Activated CD4-positive, alpha-beta T cell treated with anti-CD3 and anti-CD28 coated beads, Interleukin-2, amount 10 ng/mL, durations not matched to agents 24 days and 14 days (primary cell): ENCODE measurements at regions not wholly inside any gene's neighbourhood (a gene's known extent, or its start where the extent isn't known, plus 50 kb on each side); places are given as distances from the start of the nearest gene placed in this dataset.
"Not testable (repeated sequence)": the region's sequence is repeated elsewhere in the genome, so short reads cannot be mapped to it uniquely, and the experiment has no call there.

ENCODE experiments used
- DNase-seq: peaks from one replicate; pipeline ENCODE4 v3.0.0; 2022
- H3K27ac Mint-ChIP-seq: one replicate; pipeline ENCODE4 v1.8.0; 2022; ENCODE audit warnings: mild to moderate bottlenecking, mixed read lengths
- H3K27me3 Mint-ChIP-seq: one replicate; pipeline ENCODE4 v1.8.0; 2022; ENCODE audit warnings: mixed read lengths
- H3K36me3 Mint-ChIP-seq: one replicate; pipeline ENCODE4 v1.8.0; 2022; ENCODE audit warnings: low read depth, mild to moderate bottlenecking, mixed read lengths
- H3K4me1 Mint-ChIP-seq: one replicate; pipeline ENCODE4 v1.8.0; 2021; ENCODE audit warnings: mixed read lengths
- H3K4me3 Mint-ChIP-seq: one replicate; pipeline ENCODE4 v1.8.0; 2022; ENCODE audit warnings: mild to moderate bottlenecking, moderate library complexity, mixed read lengths
- H3K9me3 Mint-ChIP-seq: one replicate; pipeline ENCODE4 v1.8.0; 2021; ENCODE audit warnings: mixed read lengths
- intact Hi-C: fragments of 100-400 bp; cut with micrococcal nuclease; formaldehyde crosslinking; loops from one replicate; pipeline ENCODE4 v1.15.1; 2023

DNA sequence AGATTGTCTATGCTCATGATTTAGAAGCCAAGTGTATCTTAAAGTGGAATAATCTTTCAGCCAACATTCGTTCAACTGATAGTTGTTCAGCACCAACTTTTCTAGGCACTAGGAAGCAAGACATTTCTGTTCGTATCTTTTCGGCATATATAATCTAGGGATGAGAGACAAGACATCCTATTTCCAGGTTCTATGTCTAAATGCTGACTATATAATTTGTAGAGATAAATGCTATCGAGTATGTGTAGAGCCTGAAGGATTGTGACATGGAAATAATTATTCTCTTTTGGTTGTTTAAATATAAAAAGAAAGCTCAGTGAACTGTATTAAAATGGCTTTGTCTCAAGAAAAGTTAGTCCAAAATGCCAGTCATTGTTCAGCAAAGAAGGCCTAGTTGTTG lies 371.6 kb downstream of the DOK5 start:
- no peaks in the 10 kb centered on the region for H3K36me3 Mint-ChIP-seq
- no peaks in the 10 kb centered on the region for H3K9me3 Mint-ChIP-seq
- no peak overlapping the region for H3K4me3 Mint-ChIP-seq
- intact Hi-C loops, result no loop called here
- no peak overlapping the region for H3K27ac Mint-ChIP-seq
- no peaks in the 10 kb centered on the region for H3K4me1 Mint-ChIP-seq
- DNase-seq, result no peak
- H3K27me3 Mint-ChIP-seq, result no peaks in the 10 kb centered on the region

DNA sequence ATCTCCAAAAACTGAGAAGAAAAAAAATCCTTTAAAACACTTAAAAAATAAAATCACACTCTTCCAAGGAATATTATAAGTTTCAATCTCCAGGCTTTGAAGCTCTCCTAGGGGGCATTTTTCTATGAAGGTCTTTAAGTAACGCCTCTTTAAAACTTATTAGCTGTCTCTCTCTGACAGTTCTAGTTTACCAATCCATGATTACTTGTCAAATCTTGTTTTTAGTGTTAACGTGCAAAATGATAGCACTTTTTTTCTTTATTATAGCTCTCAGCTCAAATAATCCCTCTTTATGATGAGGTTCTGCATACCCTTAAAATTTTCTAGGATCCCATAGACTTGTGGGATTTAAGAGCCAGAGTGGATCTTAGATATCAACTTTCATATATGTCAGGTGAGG lies 369.0 kb downstream of the DOK5 start:
- H3K9me3 Mint-ChIP-seq, result no peaks in the 10 kb centered on the region
- no peaks in the 10 kb centered on the region for H3K36me3 Mint-ChIP-seq
- intact Hi-C loops, result no loop called here
- H3K4me1 Mint-ChIP-seq, result no peaks in the 10 kb centered on the region
- no peaks in the 10 kb centered on the region for H3K27me3 Mint-ChIP-seq
- H3K4me3 Mint-ChIP-seq, result no peak overlapping the region
- DNase-seq, result no peak
- no peak overlapping the region for H3K27ac Mint-ChIP-seq

DNA sequence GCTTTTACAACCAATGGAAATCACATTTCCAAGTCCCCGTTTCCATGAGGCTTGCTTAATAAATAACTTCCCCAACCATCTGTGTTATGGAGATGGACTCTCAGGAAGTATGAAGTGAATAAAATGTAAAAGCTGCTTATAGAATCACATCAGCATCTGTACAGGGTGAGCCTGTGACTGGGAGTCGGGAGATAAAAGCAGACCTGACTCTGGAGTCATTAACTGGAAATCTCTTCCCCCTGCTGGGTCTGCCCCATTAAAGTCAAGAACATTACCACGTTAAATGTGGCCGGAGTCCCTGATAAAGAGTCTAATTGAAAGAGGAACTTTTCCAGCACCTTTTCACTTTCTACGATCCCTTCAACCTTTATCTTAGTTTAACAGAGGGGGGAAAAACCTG lies 368.5 kb downstream of the DOK5 start:
- Mint-ChIP-seq H3K9me3 (no peaks in the 10 kb centered on the region), H3K36me3 (no peaks in the 10 kb centered on the region), H3K27me3 (no peaks in the 10 kb centered on the region), H3K27ac (no peak overlapping the region), H3K4me1 (no peaks in the 10 kb centered on the region), H3K4me3 (no peak overlapping the region)
- intact Hi-C loops, result no loop called here
- no peak for DNase-seq

DNA sequence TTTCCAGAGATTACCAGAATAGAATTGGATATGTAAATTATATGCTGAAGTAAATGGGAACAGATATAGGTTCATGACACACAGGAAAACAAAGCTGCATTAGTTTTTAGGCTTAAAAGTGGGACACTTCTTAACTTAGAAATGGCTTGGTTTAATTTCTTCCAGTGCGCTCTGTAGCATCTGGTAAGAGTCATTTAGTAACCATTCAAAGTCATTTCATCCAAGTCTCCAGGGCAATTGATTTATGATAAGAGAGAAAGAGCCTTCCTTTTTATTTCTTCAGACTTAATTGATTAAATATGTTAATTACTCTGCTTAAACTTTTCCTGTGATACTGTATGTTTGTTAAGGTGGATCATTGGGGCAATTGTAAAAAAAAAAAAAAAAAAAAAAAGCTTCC lies 368.0 kb downstream of the DOK5 start:
- H3K36me3 Mint-ChIP-seq, result no peaks in the 10 kb centered on the region
- no peak for DNase-seq

DNA sequence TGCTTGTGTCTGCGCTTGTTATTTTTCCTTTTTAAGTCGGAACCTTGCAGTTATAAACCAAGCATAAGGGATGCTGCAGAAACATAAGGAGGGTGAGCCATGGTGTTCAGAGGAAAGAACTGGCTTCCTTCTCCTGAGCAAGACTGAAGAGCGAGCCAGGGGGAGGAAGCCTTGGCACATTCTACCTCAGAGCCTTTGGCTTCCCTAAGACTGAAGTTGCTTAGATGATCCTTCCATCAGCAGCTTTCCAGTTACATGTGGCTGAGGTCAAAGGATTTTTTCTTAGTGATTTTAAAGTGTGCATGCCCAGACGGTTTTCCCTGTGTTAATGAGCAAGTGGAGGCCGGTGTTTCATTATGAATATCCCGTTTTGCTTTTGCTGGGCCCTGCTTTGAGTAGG lies 363.8 kb downstream of the DOK5 start:
- Mint-ChIP-seq H3K9me3 (no peaks in the 10 kb centered on the region), H3K27me3 (no peaks in the 10 kb centered on the region), H3K4me3 (no peak overlapping the region), H3K36me3 (no peaks in the 10 kb centered on the region), H3K4me1 (no peaks in the 10 kb centered on the region), H3K27ac (no peak overlapping the region)
- intact Hi-C loops, result no loop called here
- no peak for DNase-seq

More for the DNA sequence above, 368.0 kb downstream of the DOK5 start:
- Mint-ChIP-seq H3K27me3 (no peaks in the 10 kb centered on the region), H3K4me1 (no peaks in the 10 kb centered on the region), H3K4me3 (no peak overlapping the region), H3K27ac (no peak overlapping the region), H3K9me3 (no peaks in the 10 kb centered on the region)
- intact Hi-C loops, result no loop called here

GRCh38 chr20:54837226-54837625 lies 361.8 kb downstream of the DOK5 start:
- H3K27ac Mint-ChIP-seq, result no peak overlapping the region
- no peak overlapping the region for H3K4me3 Mint-ChIP-seq
- no peaks in the 10 kb centered on the region for H3K36me3 Mint-ChIP-seq
- no peaks in the 10 kb centered on the region for H3K4me1 Mint-ChIP-seq
- intact Hi-C loops, result no loop called here
- DNase-seq, result no peak
- no peaks in the 10 kb centered on the region for H3K9me3 Mint-ChIP-seq
- no peaks in the 10 kb centered on the region for H3K27me3 Mint-ChIP-seq

- H3K4me3 Mint-ChIP-seq, result no peak overlapping the region
- no peaks in the 10 kb centered on the region for H3K4me1 Mint-ChIP-seq
- DNase-seq, result no peak
- intact Hi-C loops, result no loop called here
- no peaks in the 10 kb centered on the region for H3K36me3 Mint-ChIP-seq
- no peaks in the 10 kb centered on the region for H3K9me3 Mint-ChIP-seq
- no peaks in the 10 kb centered on the region for H3K27me3 Mint-ChIP-seq
- no peak overlapping the region for H3K27ac Mint-ChIP-seq
Measured at GRCh38 chr20:54822386-54822785, 347.0 kb downstream of the DOK5 start.

- Mint-ChIP-seq H3K27ac (no peak overlapping the region), H3K27me3 (no peaks in the 10 kb centered on the region), H3K9me3 (no peaks in the 10 kb centered on the region), H3K4me1 (no peaks in the 10 kb centered on the region), H3K4me3 (no peak overlapping the region), H3K36me3 (no peaks in the 10 kb centered on the region)
- intact Hi-C loops, result no loop called here
- no peak for DNase-seq
Measured at GRCh38 chr20:54820392-54820791, 345.0 kb downstream of the DOK5 start.

DNA sequence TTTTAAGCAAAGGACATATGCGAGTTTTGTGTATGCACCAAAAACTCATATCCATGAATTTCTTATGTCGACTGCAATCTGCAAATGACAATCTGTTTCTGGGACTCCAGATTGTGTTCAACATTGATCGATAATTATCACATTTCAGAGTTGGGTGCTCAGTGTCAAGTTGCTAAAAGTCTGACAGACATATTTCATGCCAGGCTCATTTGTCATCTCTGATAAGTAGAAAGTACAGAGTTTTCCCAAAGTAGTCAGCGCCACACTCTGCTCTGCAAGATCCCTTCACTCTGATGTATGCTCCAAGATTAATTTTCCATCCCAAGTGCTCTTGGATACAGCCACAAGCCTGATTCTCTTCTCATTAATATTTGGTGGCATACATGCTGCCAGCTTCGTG lies 331.1 kb downstream of the DOK5 start:
- Mint-ChIP-seq H3K4me1 (no peaks in the 10 kb centered on the region), H3K9me3 (no peaks in the 10 kb centered on the region), H3K36me3 (no peaks in the 10 kb centered on the region), H3K27me3 (no peaks in the 10 kb centered on the region), H3K27ac (no peak overlapping the region), H3K4me3 (no peak overlapping the region)
- intact Hi-C loops, result no loop called here
- DNase-seq, result no peak

DNA sequence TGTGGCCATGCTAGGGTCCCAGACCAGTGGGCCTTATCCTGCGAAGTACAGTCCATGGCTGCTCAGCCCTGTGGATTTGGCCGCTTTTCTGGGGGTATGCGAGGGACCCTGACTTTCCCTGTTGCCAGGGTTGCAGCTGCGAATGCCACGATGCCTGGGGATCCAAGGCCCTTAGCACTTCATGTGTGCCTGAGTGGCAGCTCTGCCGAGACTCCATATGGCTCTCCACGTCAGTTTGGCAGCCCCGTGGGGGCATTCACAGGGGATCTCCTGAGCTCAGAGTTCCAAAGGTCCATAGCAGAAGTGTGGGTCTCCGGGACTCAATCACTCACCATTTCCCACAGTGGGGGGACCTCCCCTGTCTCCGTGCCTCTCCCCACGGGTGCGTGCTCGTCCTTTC lies 319.5 kb downstream of the DOK5 start:
- Mint-ChIP-seq H3K4me3 (no peak overlapping the region), H3K4me1 (no peaks in the 10 kb centered on the region), H3K9me3 (no peaks in the 10 kb centered on the region), H3K27me3 (no peaks in the 10 kb centered on the region), H3K36me3 (no peaks in the 10 kb centered on the region), H3K27ac (no peak overlapping the region)
- intact Hi-C loops, result no loop called here
- DNase-seq, result no peak

DNA sequence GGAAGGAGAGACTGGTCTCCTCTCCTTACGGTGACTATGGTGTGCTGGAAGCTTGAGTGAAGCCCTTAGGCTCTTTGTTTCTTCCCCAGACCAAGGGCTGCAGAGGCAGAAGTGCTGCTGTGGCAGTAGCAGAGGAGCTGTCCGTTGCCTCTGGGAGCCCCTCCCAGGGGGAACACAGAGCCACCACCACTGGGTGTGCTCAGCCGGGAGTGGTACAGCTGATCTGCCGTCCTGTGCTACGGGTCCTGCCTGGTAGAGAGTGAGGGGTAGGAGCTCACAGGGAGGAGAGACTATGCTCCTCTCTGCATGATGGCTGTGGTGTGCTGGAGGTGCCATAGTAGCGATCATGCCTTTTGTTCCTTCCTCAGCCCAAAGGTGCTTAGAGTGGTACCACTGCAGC lies 318.7 kb downstream of the DOK5 start:
- no peaks in the 10 kb centered on the region for H3K27me3 Mint-ChIP-seq
- no peak overlapping the region for H3K27ac Mint-ChIP-seq
- no peaks in the 10 kb centered on the region for H3K36me3 Mint-ChIP-seq
- DNase-seq, result no peak
- H3K4me3 Mint-ChIP-seq, result no peak overlapping the region
- H3K9me3 Mint-ChIP-seq, result peaks cover under 1% of the 10 kb centered on the region
- intact Hi-C loops, result no loop called here
- H3K4me1 Mint-ChIP-seq, result no peaks in the 10 kb centered on the region

DNA sequence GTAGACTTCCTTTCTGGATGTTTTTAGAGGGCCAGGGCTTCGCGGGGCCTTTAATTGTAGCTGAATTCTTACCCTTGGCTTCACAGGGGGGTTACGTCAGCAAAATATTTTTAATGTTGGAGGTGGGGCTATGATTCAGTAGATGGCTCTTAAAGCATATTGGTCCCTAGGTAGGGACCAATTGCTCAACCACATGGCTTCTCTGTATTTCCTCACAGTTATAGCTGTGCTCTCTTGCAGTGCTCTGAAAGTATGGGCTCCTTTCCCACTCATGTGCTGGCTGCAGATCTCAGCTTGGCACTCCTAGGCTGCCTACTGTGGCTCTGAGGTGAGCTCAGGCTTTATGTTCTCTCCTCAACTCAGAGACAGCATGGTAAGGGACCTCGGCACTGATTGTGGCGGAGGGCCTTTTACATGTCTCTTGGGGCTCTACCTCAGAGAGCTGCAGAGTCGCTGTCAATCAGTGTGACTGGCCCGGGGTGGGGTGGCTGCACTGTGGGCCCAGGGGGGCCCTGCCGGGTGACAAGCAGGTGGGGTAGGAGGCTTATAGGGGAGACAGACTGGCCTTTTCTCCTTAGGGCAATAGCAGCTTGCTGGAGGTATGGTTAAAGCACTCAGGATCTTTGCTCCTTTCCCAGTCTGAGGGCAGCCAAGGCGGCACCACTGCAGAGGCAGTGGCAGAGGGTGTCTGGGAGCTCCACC lies 318.0 kb downstream of the DOK5 start:
- no peaks in the 10 kb centered on the region for H3K36me3 Mint-ChIP-seq
- no peaks in the 10 kb centered on the region for H3K4me1 Mint-ChIP-seq
- no peaks in the 10 kb centered on the region for H3K27me3 Mint-ChIP-seq

DNA sequence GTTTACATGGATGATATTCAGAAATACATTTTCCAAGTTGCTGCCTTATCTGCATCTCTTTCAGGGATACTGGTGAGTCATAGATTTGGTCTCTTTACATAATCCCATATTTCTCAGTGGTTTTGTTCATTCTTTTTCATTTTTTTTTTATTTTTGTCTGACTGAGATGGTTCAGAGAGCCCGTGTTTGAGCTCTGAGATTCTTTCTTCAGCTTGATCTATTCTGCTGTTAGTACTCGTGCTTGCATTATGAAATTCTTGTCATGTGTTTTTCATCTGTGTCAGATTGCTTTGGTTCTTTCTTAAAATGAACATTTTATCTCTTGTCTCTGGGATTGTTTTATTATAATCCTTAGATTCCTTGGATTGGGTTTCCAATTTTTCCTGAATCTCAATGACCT lies 317.3 kb downstream of the DOK5 start:
- no peaks in the 10 kb centered on the region for H3K27me3 Mint-ChIP-seq
- no peak overlapping the region for H3K27ac Mint-ChIP-seq
- H3K4me1 Mint-ChIP-seq, result no peaks in the 10 kb centered on the region
- peaks cover 4% of the 10 kb centered on the region for H3K9me3 Mint-ChIP-seq
- H3K36me3 Mint-ChIP-seq, result no peaks in the 10 kb centered on the region
- no peak for DNase-seq
- intact Hi-C loops, result no loop called here
- H3K4me3 Mint-ChIP-seq, result no peak overlapping the region

More for the DNA sequence above, 318.0 kb downstream of the DOK5 start:
- intact Hi-C loops, result no loop called here
- no peak overlapping the region for H3K4me3 Mint-ChIP-seq
- H3K9me3 Mint-ChIP-seq, result peaks cover 4% of the 10 kb centered on the region
- H3K27ac Mint-ChIP-seq, result no peak overlapping the region
- DNase-seq, result no peak

- H3K4me3 Mint-ChIP-seq, H3K27me3 Mint-ChIP-seq, intact Hi-C loops, H3K4me1 Mint-ChIP-seq, H3K9me3 Mint-ChIP-seq, H3K27ac Mint-ChIP-seq, H3K36me3 Mint-ChIP-seq, DNase-seq: not testable (repeated sequence)
Measured at GRCh38 chr20:54788260-54788659, 312.9 kb downstream of the DOK5 start.

- H3K4me3 Mint-ChIP-seq, H3K27ac Mint-ChIP-seq, DNase-seq, intact Hi-C loops, H3K36me3 Mint-ChIP-seq, H3K27me3 Mint-ChIP-seq, H3K9me3 Mint-ChIP-seq, H3K4me1 Mint-ChIP-seq: not testable (repeated sequence)
Measured at GRCh38 chr20:54782758-54783157, 307.4 kb downstream of the DOK5 start.
